ENCODE measurements at regions not wholly inside any gene's neighbourhood (a gene's known extent, or its start where the extent isn't known, plus 50 kb on each side); places are given as distances from the start of the nearest gene placed in this dataset.
A peak's percentile ranks its signal among the peaks of the same experiment; 100 is the strongest.

- peak in 1 of 2 experiments; percentile 1 for DNase-seq (ENCODE audit: low read depth in 1 of 2, low spot score in 1 of 2)
- ATAC-seq, result no peak
- Histone ChIP-seq H3K4me2 (peak overlapping the region; percentile 36; the same call in 1 of the 3 replicates), H3K4me1 (0 out of 3 replicates have a peak, but pooled peaks cover 12% of the 10 kb centered on the region), H3K9me3 (no peaks in the 10 kb centered on the region), H3K4me3 (no peak overlapping the region), H3K27ac (no peak overlapping the region; a peak in 1 of 6 replicates)
- ChIA-PET POLR2A (no interaction called here), CTCF (no interaction called here)
- TF ChIP-seq PHF8 (IDR thresholded peaks at IDR 0.05; ENCODE audit: borderline replicate concordance, low read depth) (no peak), MAZ (IDR thresholded peaks at IDR 0.05; ENCODE audit: borderline replicate concordance, low read depth, low read length) (no peak), ELK1 (IDR thresholded peaks at IDR 0.05; ENCODE audit: low read depth, low read length) (no peak), RARB (CRISPR knock-in tag; IDR thresholded peaks at IDR 0.05) (no peak), RAD21 (conservative IDR thresholded peaks at IDR 0.05 in 1 of 2, IDR thresholded peaks at IDR 0.05 in 1 of 2) (no peak), EHMT2 (IDR thresholded peaks at IDR 0.05; ENCODE audit: low read depth) (no peak), SMC3 (IDR thresholded peaks at IDR 0.05) (no peak), TFCP2L1 (CRISPR knock-in tag; IDR thresholded peaks at IDR 0.05) (no peak), RNF2 (IDR thresholded peaks at IDR 0.05; ENCODE audit: borderline replicate concordance, low read depth) (no peak), PBX3 (IDR thresholded peaks at IDR 0.05) (no peak), HDAC2 (IDR thresholded peaks at IDR 0.05) (no peak), CBX2 (IDR thresholded peaks at IDR 0.05; ENCODE audit: borderline replicate concordance, low read depth) (no peak), REST (IDR thresholded peaks at IDR 0.05) (no peak), SREBF2 (IDR thresholded peaks at IDR 0.05) (no peak), HOXB13 (CRISPR knock-in tag; IDR thresholded peaks at IDR 0.05; ENCODE audit: low read depth) (no peak)
- 52% methylated on average over 3 of the region's 3 CpGs for WGBS (ENCODE audit: missing lambda C conversion rate)
- FAIRE-seq, result no peak
Observed at GRCh38 chr6:82681119-82681714, 317.6 kb downstream of the TPBG start.

- no peak for FAIRE-seq
- POLR2A ChIA-PET, result no interaction called here
Observed at GRCh38 chr6:82686719-82687118, 323.1 kb downstream of the TPBG start.

GRCh38 chr6:82687855-82688254, 324.2 kb downstream of the TPBG start:
- FAIRE-seq, result no peak
- CTCF ChIA-PET, result no interaction called here

More at GRCh38 chr6:82686719-82687118, 323.1 kb downstream of the TPBG start:
- CTCF ChIA-PET, result interaction anchor here (1.0 kb wide), 1 partner anchor 379 kb away, joined by 3 read pairs; the partner anchor contains the start of gene UBE3D
- WGBS (ENCODE audit: missing lambda C conversion rate), result 63% methylated on average over 3 of the region's 3 CpGs
- H3K27ac ChIP-seq, result no peak overlapping the region
- ATAC-seq, result no peak
- 0 out of 3 replicates have a peak, but pooled peaks cover 3% of the 10 kb centered on the region for H3K4me1 ChIP-seq
- no peak for DNase-seq (ENCODE audit: low read depth in 1 of 2, low spot score in 1 of 2)
- no peaks in the 10 kb centered on the region for H3K9me3 ChIP-seq
- TF ChIP-seq SMC3 (IDR thresholded peaks at IDR 0.05) (no peak), HOXB13 (CRISPR knock-in tag; IDR thresholded peaks at IDR 0.05; ENCODE audit: low read depth) (no peak), ZC3H11A (IDR thresholded peaks at IDR 0.05) (no peak)
- H3K4me2 ChIP-seq, result no peak overlapping the region
- no peak overlapping the region for H3K4me3 ChIP-seq

More at GRCh38 chr6:82687855-82688254, 324.2 kb downstream of the TPBG start:
- no peak for TF ChIP-seq SREBF2 (IDR thresholded peaks at IDR 0.05)
- no peak for TF ChIP-seq MYC (IDR thresholded peaks at IDR 0.05; ENCODE audit: borderline replicate concordance, low read length)
- TF ChIP-seq RFX5 (IDR thresholded peaks at IDR 0.05), result no peak
- 71% methylated on average over 7 of the region's 7 CpGs for WGBS (ENCODE audit: missing lambda C conversion rate)
- H3K4me1 ChIP-seq, result no peaks in the 10 kb centered on the region
- H3K27ac ChIP-seq, result no peak overlapping the region
- H3K4me2 ChIP-seq, result no peak overlapping the region
- POLR2A ChIA-PET, result no interaction called here
- H3K4me3 ChIP-seq, result no peak overlapping the region
- DNase-seq (ENCODE audit: low read depth in 1 of 2, low spot score in 1 of 2) (no peak), ATAC-seq (no peak)
- no peaks in the 10 kb centered on the region for H3K9me3 ChIP-seq
